ENCODE measurements at regions not wholly inside any gene's neighbourhood (a gene's known extent, or its start where the extent isn't known, plus 50 kb on each side); places are given as distances from the start of the nearest gene placed in this dataset.

GRCh38 chr2:217671871-217672270 is 330.9 kb downstream of the TNS1 start:
- H3K9ac ChIP-seq (ENCODE audit: insufficient read depth, low read depth, low read length), result no peak overlapping the region
- H3K36me3 ChIP-seq (replicated peaks in 1 of 2; ENCODE audit: control insufficient read depth in 1 of 2, insufficient read depth in 2 of 2, low read length in 2 of 2), result no peaks in the 10 kb centered on the region
- FAIRE-seq (no peak), ATAC-seq (no peak), DNase-seq (ENCODE audit: low spot score) (no peak)
- no peak overlapping the region for H3K27ac ChIP-seq (ENCODE audit: extremely low read length, insufficient read depth, low read length)
- no peaks in the 10 kb centered on the region; the same call in 1 of the 2 replicates for H4K20me1 ChIP-seq (ENCODE audit: insufficient read depth, low read length)
- no peaks in the 10 kb centered on the region for H3K9me3 ChIP-seq (ENCODE audit: low read length)
- 12% methylated on average over 2 of the region's 2 CpGs for WGBS (ENCODE audit: low lambda C conversion rate)
- no peak overlapping the region for H2AFZ ChIP-seq (ENCODE audit: low read length)
- intact Hi-C loops (cut with micrococcal nuclease; ENCODE audit: unreplicated experiment), result no loop called here
- no peak overlapping the region for H3K4me3 ChIP-seq (replicated peaks in 1 of 3; ENCODE audit: insufficient read depth in 1 of 3, low read depth in 2 of 3, low read length in 3 of 3)
- peaks cover 0 to 6% of the 10 kb centered on the region in 2 experiments; a peak in 3 of 5 replicates for H3K27me3 ChIP-seq (ENCODE audit: control insufficient read depth in 1 of 2, insufficient read depth in 2 of 2, low read length in 2 of 2)
- H3K4me2 ChIP-seq (ENCODE audit: low read depth, low read length), result no peak overlapping the region
- TF ChIP-seq KLF16 (CRISPR knock-in tag; IDR thresholded peaks at IDR 0.05), result no peak
- no peak for TF ChIP-seq RFX1 (IDR thresholded peaks at IDR 0.05)
- no peaks in the 10 kb centered on the region for H3K4me1 ChIP-seq (ENCODE audit: insufficient read depth, low read length)
- in situ Hi-C loops (cut with HindIII; ENCODE audit: extremely low pct_ligation_motif_present, low pct_unique_long_range_greater_than_20kb), result no loop called here
- H3K79me2 ChIP-seq (ENCODE audit: insufficient read depth, low read length), result no peaks in the 10 kb centered on the region
- BruUV-seq (replicated peaks), result no TSS peak
- ChIA-PET POLR2A (no interaction called here), CTCF (ENCODE audit: low intra/inter-chr PET ratio, low total read pairs) (no interaction called here)

- Histone ChIP-seq H3K4me3 (replicated peaks in 1 of 3; ENCODE audit: insufficient read depth in 1 of 3, low read depth in 2 of 3, low read length in 3 of 3) (no peak overlapping the region), H3K36me3 (replicated peaks in 1 of 2; ENCODE audit: control insufficient read depth in 1 of 2, insufficient read depth in 2 of 2, low read length in 2 of 2) (no peaks in the 10 kb centered on the region), H3K4me2 (ENCODE audit: low read depth, low read length) (no peak overlapping the region), H3K27ac (ENCODE audit: extremely low read length, insufficient read depth, low read length) (no peak overlapping the region), H3K4me1 (ENCODE audit: insufficient read depth, low read length) (no peaks in the 10 kb centered on the region), H3K9me3 (ENCODE audit: low read length) (no peaks in the 10 kb centered on the region), H3K27me3 (ENCODE audit: control insufficient read depth in 1 of 2, insufficient read depth in 2 of 2, low read length in 2 of 2) (peaks cover 0 to 6% of the 10 kb centered on the region in 2 experiments; a peak in 3 of 5 replicates), H3K9ac (ENCODE audit: insufficient read depth, low read depth, low read length) (no peak overlapping the region), H4K20me1 (ENCODE audit: insufficient read depth, low read length) (no peaks in the 10 kb centered on the region; the same call in 1 of the 2 replicates), H3K79me2 (ENCODE audit: insufficient read depth, low read length) (no peaks in the 10 kb centered on the region), H2AFZ (ENCODE audit: low read length) (no peak overlapping the region)
- TF ChIP-seq SOX6 (IDR thresholded peaks at IDR 0.05) (no peak), SOX6 (CRISPR knock-in tag; IDR thresholded peaks at IDR 0.05) (no peak), ZNF501 (CRISPR knock-in tag; IDR thresholded peaks at IDR 0.05) (no peak), HNRNPK (IDR thresholded peaks at IDR 0.05; ENCODE audit: low read depth, low read length, poor library complexity, severe bottlenecking) (no peak), JUND (CRISPR knock-in tag; IDR thresholded peaks at IDR 0.05) (no peak), PITX1 (CRISPR knock-in tag; IDR thresholded peaks at IDR 0.05) (no peak), ATF1 (CRISPR knock-in tag; IDR thresholded peaks at IDR 0.05) (no peak), TP53 (CRISPR knock-in tag; conservative IDR thresholded peaks at IDR 0.05) (no peak), STAT5B (CRISPR knock-in tag; IDR thresholded peaks at IDR 0.05) (no peak), ADNP (CRISPR knock-in tag; IDR thresholded peaks at IDR 0.05) (no peak), ZFY (CRISPR knock-in tag; IDR thresholded peaks at IDR 0.05) (no peak), ZBTB25 (CRISPR knock-in tag; IDR thresholded peaks at IDR 0.05) (no peak), BHLHE40 (IDR thresholded peaks at IDR 0.05; ENCODE audit: low read length) (no peak), ZNF143 (CRISPR knock-in tag; IDR thresholded peaks at IDR 0.05) (no peak), PAWR (CRISPR knock-in tag; IDR thresholded peaks at IDR 0.05; ENCODE audit: borderline replicate concordance) (no peak), FOXK2 (IDR thresholded peaks at IDR 0.05) (no peak), SMAD1 (CRISPR knock-in tag; IDR thresholded peaks at IDR 0.05; ENCODE audit: borderline replicate concordance, low read depth) (no peak), RBM22 (optimal IDR thresholded peaks at IDR 0.05; ENCODE audit: low read length) (no peak), KLF9 (CRISPR knock-in tag; IDR thresholded peaks at IDR 0.05; ENCODE audit: low read depth) (no peak), MEF2D (CRISPR knock-in tag; IDR thresholded peaks at IDR 0.05) (no peak)
- ChIA-PET CTCF (ENCODE audit: low intra/inter-chr PET ratio, low total read pairs) (no interaction called here), POLR2A (no interaction called here)
- in situ Hi-C loops (cut with HindIII; ENCODE audit: extremely low pct_ligation_motif_present, low pct_unique_long_range_greater_than_20kb) (no loop called here), intact Hi-C loops (cut with micrococcal nuclease; ENCODE audit: unreplicated experiment) (no loop called here)
- DNase-seq (ENCODE audit: low spot score) (no peak), ATAC-seq (no peak), FAIRE-seq (no peak)
- BruUV-seq (replicated peaks), result no TSS peak
- 20% methylated on average over 1 of the region's 1 CpG for WGBS (ENCODE audit: low lambda C conversion rate)
Observed at GRCh38 chr2:217671075-217671474, 331.7 kb downstream of the TNS1 start.
